ENCODE measurements at regions not wholly inside any gene's neighbourhood (a gene's known extent, or its start where the extent isn't known, plus 50 kb on each side); places are given as distances from the start of the nearest gene placed in this dataset.

GRCh38 chr11:121933694-121934093, 182.3 kb downstream of the BLID start:
- TF ChIP-seq CTCF (IDR thresholded peaks at IDR 0.05) (no peak), EZH2 (IDR thresholded peaks at IDR 0.05; ENCODE audit: borderline replicate concordance, insufficient read depth, low read depth, low read length, poor library complexity, severe bottlenecking) (no peak)
